SK-N-MC (cell line): ENCODE measurements at regions not wholly inside any gene's neighbourhood (a gene's known extent, or its start where the extent isn't known, plus 50 kb on each side); places are given as distances from the start of the nearest gene placed in this dataset.
"Not testable (repeated sequence)": the region's sequence is repeated elsewhere in the genome, so short reads cannot be mapped to it uniquely, and the experiment has no call there.

Experiments
- DNase-seq: peaks from one replicate; pipeline ENCODE4 v3.0.0-alpha.2; 2011; ENCODE audit warnings: low read depth, low spot score
- H3K27ac ChIP-seq: fragments of 200-600 bp; sonication (generic); 2 replicates; pipeline ENCODE4 v1.5.1; 2016; ENCODE audit warnings: mixed run types
- H3K36me3 ChIP-seq: fragments of 200-600 bp; sonication (generic); 2 replicates; pipeline ENCODE4 v1.6.1; 2017; ENCODE audit warnings: antibody characterized with exemption, low read length, mixed read lengths; ENCODE audit not compliant: insufficient read depth
- H3K4me3 ChIP-seq: fragments of 200-600 bp; sonication (generic); 2 replicates; pipeline ENCODE4 v1.5.1; 2016
- H3K9ac ChIP-seq: fragments of 200-600 bp; sonication (generic); 2 replicates; pipeline ENCODE4 v1.8.0; 2017; ENCODE audit warnings: mixed run types, mixed read lengths; ENCODE audit not compliant: insufficient read length
- H3K9me3 ChIP-seq: fragments of 200-600 bp; sonication (generic); 2 replicates; pipeline ENCODE4 v1.6.1; 2017; ENCODE audit warnings: low read depth, mild to moderate bottlenecking, antibody characterized with exemption, low read length, moderate library complexity, mixed read lengths
- EZH2 ChIP-seq: fragments of 200-600 bp; sonication (generic); IDR thresholded peaks from one replicate; pipeline ENCODE4 v1.6.1; 2017; ENCODE audit warnings: antibody characterized with exemption
- FOXP2 ChIP-seq: optimal IDR thresholded peaks from 2 replicates; pipeline ENCODE3; 2011; ENCODE audit warnings: mild to moderate bottlenecking, moderate library complexity; ENCODE audit not compliant: insufficient read depth; ENCODE audit errors: extremely low read length, control extremely low read depth
- POLR2AphosphoS5 ChIP-seq: IDR thresholded peaks from 2 replicates; pipeline ENCODE4 v1.6.1; 2012; ENCODE audit warnings: mild to moderate bottlenecking, low read depth, low read length, borderline replicate concordance

DNA sequence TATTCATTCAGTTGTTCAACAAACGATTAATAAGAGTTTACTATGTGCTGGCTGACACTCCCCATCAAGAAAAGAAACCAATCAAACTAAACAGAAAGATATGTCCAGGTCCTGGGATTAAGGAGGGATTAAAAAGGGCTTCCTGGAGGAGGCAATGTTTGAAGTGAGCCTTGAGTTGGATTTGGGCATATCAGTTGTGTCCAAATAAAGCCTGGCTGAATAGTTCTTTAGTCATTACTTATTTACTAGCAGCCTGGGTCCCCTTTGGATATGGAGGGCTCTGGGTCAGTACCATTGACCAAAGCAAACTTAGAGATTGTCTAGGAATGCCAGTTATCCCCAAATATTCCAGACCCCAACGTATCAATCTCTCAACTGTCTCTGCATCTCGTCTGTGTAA is 117.7 kb downstream of the COPRS start:
- Histone ChIP-seq H3K9me3 (no peaks in the 10 kb centered on the region), H3K9ac (no peak overlapping the region), H3K36me3 (no peaks in the 10 kb centered on the region), H3K27ac (no peak overlapping the region), H3K4me3 (no peak overlapping the region)
- no peak for TF ChIP-seq FOXP2
- no peak for DNase-seq

DNA sequence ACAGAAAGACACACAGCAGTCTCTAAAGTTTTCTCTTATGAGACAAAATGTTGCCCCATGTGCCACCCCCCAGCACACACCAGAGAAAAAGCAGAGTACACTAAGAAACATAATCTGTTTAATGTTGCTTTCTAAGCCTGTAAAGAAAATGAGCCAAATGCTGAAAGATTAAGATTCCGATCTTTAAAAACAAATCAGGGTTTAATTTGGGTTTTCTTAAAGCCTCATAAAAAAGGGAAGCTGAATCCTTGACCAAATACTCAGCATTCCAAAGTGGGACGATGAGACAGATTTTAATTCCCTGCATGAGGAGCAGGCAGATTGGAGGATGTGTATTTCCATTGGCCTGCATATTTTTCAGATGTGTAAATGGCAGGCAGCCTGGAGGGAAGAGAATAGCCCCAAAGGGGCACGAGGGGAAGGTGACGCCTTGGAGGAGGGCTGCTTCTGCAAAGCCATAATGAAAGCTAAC is 118.4 kb downstream of the COPRS start:
- no peak for TF ChIP-seq POLR2AphosphoS5
- no peak for TF ChIP-seq FOXP2
- no peak for TF ChIP-seq EZH2
- no peak overlapping the region for H3K27ac ChIP-seq
- H3K9me3 ChIP-seq = no peaks in the 10 kb centered on the region
- no peak overlapping the region for H3K9ac ChIP-seq
- H3K36me3 ChIP-seq = no peaks in the 10 kb centered on the region
- no peak for DNase-seq
- no peak overlapping the region for H3K4me3 ChIP-seq

DNA sequence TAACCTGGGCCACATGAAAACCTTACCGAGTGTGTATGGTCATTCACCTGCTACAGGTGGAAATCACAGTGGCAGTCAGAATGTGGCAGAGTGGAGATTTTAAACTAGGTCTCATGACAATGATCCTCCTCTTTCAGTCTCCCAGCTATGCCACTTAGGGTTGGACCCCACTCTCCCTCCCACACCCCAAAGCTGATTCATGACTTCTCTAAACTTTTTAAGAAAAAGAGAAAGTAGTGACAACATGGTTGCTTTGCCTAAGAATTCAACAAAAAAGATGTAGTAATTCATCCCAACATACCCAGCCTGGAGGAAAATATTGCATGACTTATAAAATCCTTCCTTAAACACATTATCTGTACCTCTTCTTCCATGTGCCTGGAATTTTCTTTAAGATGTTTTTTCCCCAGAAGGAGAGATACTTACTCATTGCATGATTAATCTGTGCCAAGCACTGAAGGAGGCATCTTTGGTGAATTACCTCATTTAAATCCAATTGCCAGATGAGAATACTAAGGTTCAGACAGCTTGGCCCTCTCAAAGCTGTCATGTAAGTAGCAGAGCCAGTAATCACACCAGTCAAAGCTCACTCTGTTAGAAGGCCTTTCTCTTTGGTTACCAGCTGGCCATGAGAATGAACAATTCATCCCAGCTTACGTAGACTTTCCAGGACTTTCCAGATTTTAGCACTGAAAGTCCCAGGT is 119.9 kb downstream of the COPRS start:
- Histone ChIP-seq H3K9me3 (no peaks in the 10 kb centered on the region), H3K4me3 (no peak overlapping the region), H3K27ac (no peak overlapping the region), H3K9ac (no peak overlapping the region), H3K36me3 (no peaks in the 10 kb centered on the region)
- TF ChIP-seq EZH2 (no peak), FOXP2 (no peak), POLR2AphosphoS5 (no peak)
- DNase-seq = no peak

DNA sequence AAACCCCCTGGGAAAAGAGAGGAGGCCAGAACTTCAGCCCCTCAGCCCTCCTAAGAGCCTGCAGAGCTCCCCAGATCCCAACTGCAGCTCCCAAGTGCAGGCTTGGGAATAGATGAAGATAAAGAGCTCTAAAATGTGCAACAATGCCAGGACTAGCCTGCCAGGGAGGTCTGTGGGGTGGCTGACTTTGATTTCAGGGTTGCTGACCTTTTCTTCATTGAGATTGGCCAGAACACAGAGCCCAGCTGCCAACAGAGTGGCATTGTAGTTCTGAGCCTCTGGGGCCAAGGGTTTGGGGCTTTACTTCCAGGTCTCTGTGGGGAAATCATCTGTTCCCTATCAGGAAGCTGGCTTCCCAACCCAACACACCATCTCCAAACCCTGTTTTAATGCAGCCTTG is 120.6 kb downstream of the COPRS start:
- no peak for DNase-seq
- H3K9me3 ChIP-seq = no peaks in the 10 kb centered on the region

DNA sequence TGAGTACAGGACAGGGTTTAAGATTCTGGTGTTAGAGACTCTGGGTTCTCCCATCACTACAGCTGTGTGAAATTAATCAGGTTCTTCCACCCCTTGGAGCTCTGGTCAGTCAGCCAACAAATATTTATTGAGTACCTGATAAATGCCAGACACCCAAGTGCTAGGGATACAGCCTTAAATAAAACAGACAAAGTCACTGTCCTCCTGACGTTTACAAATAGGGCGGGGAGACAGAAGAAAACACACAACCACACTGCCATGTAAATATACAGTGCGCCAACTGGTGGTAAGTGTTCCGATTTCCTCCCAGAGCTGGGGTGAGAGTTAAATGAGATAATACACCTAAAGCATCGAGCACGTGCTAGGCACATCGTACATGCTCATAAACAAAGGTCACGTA is 121.0 kb downstream of the COPRS start:
- H3K9me3 ChIP-seq = no peaks in the 10 kb centered on the region
- H3K27ac ChIP-seq = no peak overlapping the region
- H3K36me3 ChIP-seq = no peaks in the 10 kb centered on the region
- no peak overlapping the region for H3K4me3 ChIP-seq
- TF ChIP-seq EZH2 (no peak), FOXP2 (no peak), POLR2AphosphoS5 (no peak)
- no peak for DNase-seq
- no peak overlapping the region for H3K9ac ChIP-seq

More for the DNA sequence above, 120.6 kb downstream of the COPRS start:
- no peaks in the 10 kb centered on the region for H3K36me3 ChIP-seq
- H3K4me3 ChIP-seq = no peak overlapping the region
- TF ChIP-seq EZH2 (no peak), POLR2AphosphoS5 (no peak), FOXP2 (no peak)
- no peak overlapping the region for H3K9ac ChIP-seq
- H3K27ac ChIP-seq = no peak overlapping the region

DNA sequence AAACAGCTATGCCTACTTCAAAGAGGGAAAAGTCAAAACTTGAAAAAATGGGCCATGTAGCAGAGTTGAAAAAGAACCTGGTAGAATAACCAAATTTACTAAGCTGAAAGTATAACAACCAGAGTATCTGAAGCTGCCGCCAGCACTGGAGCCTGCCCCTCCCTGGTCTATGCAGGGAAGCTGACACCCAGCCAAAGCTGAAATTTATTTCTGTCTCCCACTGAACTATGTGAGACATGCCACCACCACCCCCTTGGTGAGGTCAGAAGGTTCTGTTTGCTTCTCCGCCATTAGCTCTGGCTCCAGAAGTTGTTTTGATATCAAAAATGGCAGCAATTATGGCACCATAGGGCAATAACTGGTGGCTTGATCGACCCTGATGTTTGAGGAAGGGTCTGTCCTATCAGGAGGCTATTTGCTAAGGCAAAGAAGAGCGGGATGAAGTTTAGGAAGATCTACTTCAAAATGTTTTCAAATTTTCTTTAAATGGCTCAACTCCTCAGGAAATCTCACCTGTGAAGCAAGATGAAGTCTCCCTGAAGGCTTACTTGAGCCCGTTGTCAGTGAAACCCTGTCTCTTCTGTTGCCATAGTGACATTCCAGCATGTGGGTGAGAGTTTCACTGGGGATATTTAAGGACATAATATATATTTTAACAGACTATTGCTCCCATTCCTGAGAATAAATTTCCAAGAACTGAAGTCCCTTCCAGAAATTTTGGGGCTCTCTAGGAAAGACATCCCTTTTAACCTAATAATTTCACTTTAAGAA is 122.0 kb downstream of the COPRS start:
- H3K4me3 ChIP-seq = no peak overlapping the region
- no peak overlapping the region for H3K9ac ChIP-seq
- DNase-seq = no peak
- H3K9me3 ChIP-seq = no peaks in the 10 kb centered on the region
- no peaks in the 10 kb centered on the region for H3K36me3 ChIP-seq
- no peak for TF ChIP-seq POLR2AphosphoS5
- TF ChIP-seq FOXP2 = no peak
- TF ChIP-seq EZH2 = no peak
- H3K27ac ChIP-seq = no peak overlapping the region

DNA sequence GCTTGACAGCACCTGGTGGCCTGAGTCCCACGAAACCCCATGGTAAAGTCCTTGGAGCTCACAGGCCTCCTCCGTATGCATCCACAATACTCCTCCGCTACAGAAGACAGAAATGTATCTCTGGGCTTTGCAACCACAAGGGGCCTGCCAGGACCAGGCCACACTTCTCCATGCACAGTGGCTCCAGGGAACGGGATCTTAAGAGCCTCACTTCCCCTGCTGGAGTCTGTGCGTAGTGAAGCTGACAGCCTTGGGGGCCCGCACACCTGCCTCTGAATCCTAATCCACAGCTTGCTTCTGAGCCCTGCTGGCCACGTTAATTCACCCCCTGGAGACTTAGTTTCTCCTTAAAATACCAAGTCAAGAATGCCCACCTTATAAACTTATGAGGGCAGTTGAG is 125.7 kb downstream of the COPRS start:
- Histone ChIP-seq H3K36me3 (no peaks in the 10 kb centered on the region), H3K4me3 (no peak overlapping the region), H3K27ac (no peak overlapping the region), H3K9me3 (no peaks in the 10 kb centered on the region), H3K9ac (no peak overlapping the region)
- no peak for DNase-seq
- TF ChIP-seq FOXP2 (no peak), EZH2 (no peak), POLR2AphosphoS5 (no peak)

DNA sequence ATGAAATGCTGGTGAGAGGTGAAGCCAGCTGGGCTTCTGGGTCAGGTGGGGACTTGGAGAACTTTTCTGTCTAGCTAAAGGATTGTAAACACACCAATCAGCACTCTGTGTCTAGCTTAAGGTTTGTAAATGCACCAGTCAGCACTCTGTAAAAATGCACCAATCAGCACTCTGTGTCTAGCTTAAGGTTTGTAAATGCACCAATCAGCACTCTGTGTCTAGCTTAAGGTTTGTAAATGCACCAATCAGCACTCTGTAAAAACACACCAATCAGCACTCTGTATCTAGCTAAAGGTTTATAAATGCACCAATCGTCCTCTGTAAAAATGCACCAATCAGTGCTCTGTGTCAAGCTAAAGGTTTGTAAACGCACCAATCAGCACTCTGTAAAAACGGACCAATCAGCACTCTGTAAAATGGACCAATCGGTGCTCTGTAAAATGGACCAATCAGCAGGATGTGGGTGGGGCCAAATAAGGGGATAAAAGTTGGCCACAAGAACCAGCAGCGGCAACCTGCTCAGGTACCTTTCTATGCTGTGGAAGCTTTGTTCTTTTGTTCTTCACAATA is 127.4 kb downstream of the COPRS start:
- not testable (repeated sequence) for H3K36me3 ChIP-seq, H3K4me3 ChIP-seq, H3K27ac ChIP-seq, H3K9ac ChIP-seq, DNase-seq, H3K9me3 ChIP-seq

DNA sequence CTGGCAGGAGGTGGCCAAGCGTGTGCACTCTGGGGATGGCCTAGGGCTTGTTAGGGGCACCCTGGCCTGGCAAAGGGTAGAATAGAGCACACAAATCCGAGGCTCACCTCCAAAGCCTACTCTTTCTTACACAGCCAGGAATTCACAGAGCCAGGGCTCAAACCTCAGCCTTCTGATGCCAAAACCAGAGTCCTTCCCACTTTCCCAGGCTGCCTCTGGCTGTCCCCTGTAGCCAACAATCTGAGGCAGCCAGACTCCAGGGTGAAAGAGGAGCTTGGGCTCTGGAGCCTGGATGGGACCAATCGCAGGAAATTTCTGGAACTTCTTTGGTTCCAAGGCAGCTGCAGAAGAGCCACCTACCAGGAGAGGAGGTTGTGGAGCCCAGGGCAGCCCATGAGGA is 127.9 kb downstream of the COPRS start:
- TF ChIP-seq EZH2 = no peak
- no peak for TF ChIP-seq POLR2AphosphoS5
- no peak for TF ChIP-seq FOXP2

More for the DNA sequence above, 127.9 kb downstream of the COPRS start:
- no peak overlapping the region for H3K27ac ChIP-seq
- H3K36me3 ChIP-seq = no peaks in the 10 kb centered on the region
- H3K4me3 ChIP-seq = no peak overlapping the region
- no peak overlapping the region for H3K9ac ChIP-seq
- H3K9me3 ChIP-seq = no peaks in the 10 kb centered on the region
- DNase-seq = no peak
